IMR-90 (cell line): ENCODE measurements at regions not wholly inside any gene's neighbourhood (a gene's known extent, or its start where the extent isn't known, plus 50 kb on each side); places are given as distances from the start of the nearest gene placed in this dataset.

Source experiments
- ATAC-seq: fragments of 200-7000 bp; cut with Tn5 transposase; 2 replicates; pipeline ENCODE4 v1.9.1; 2020; ENCODE audit warnings: low read depth, mild to moderate bottlenecking, moderate library complexity
- BruUV-seq: library from RNA; stranded (reverse); fragments of 400-500 nt; replicated peaks from 2 replicates; lab custom pipeline; 2021; lab: Mats Ljungman, UMichigan
- CTCF ChIA-PET: fragments of 300-600 bp; formaldehyde crosslinking; extraction: SDS; loops from one replicate; lab custom pipeline; 2021; ENCODE audit warnings: antibody characterized with exemption; lab: Yijun Ruan, JAX
- POLR2A ChIA-PET: fragments of 300-600 bp; sonication (Branson Sonifier 250); formaldehyde crosslinking; loops from one replicate; lab custom pipeline; 2022; ENCODE audit warnings: antibody characterized with exemption; ENCODE audit not compliant: unreplicated experiment; lab: Charles Lee
- DNase-seq: peaks from one replicate; pipeline ENCODE4 v3.0.0; 2013
- H2AFZ ChIP-seq: replicated peaks from 2 replicates; pipeline ENCODE3; 2013; ENCODE audit warnings: low read length, mild to moderate bottlenecking; ENCODE audit not compliant: poor library complexity
- H2AK5ac ChIP-seq: 2 replicates; pipeline ENCODE4 v1.6.1; 2013; ENCODE audit warnings: low read depth, low read length, inconsistent platforms
- H2AK9ac ChIP-seq: replicated peaks from 2 replicates; pipeline ENCODE3; 2013; ENCODE audit warnings: mild to moderate bottlenecking, low read depth, low read length, moderate library complexity; ENCODE audit not compliant: poor library complexity
- H2BK120ac ChIP-seq: 2 replicates; pipeline ENCODE4 v1.6.1; 2013; ENCODE audit warnings: low read depth, low read length, inconsistent platforms
- H2BK15ac ChIP-seq: 3 replicates; pipeline ENCODE4 v1.6.1; 2013; ENCODE audit warnings: low read depth, low read length, inconsistent platforms
- H2BK20ac ChIP-seq: 2 replicates; pipeline ENCODE4 v1.6.1; 2013; ENCODE audit warnings: low read depth, mild to moderate bottlenecking, inconsistent platforms, low read length, moderate library complexity
- H2BK5ac ChIP-seq: 2 replicates; pipeline ENCODE4 v1.6.1; 2013; ENCODE audit warnings: mild to moderate bottlenecking, low read depth, low read length, inconsistent platforms; ENCODE audit not compliant: poor library complexity, severe bottlenecking
- H3K14ac ChIP-seq: replicated peaks from 2 replicates; pipeline ENCODE4 v1.6.1; 2013; ENCODE audit warnings: low read depth, low read length, inconsistent platforms
- H3K18ac ChIP-seq: 2 replicates; pipeline ENCODE4 v1.6.1; 2013; ENCODE audit warnings: low read depth, low read length, control low read depth
- H3K23ac ChIP-seq: 2 replicates; pipeline ENCODE4 v1.6.1; 2013; ENCODE audit warnings: low read depth, low read length, inconsistent platforms
- H3K27ac ChIP-seq: 2 replicates; pipeline ENCODE4 v1.5.1; 2013; ENCODE audit warnings: mild to moderate bottlenecking, control low read depth, low read length; ENCODE audit not compliant: insufficient read depth
- H3K27me3 ChIP-seq: 2 replicates; pipeline ENCODE4 v1.6.1; 2013; ENCODE audit warnings: low read length; ENCODE audit not compliant: control insufficient read depth, insufficient read depth
- H3K36me3 ChIP-seq: 2 replicates; pipeline ENCODE4 v1.6.1; 2013; ENCODE audit warnings: low read length, mixed read lengths; ENCODE audit not compliant: control insufficient read depth, insufficient read depth
- H3K4ac ChIP-seq: 2 replicates; pipeline ENCODE4 v1.6.1; 2013; ENCODE audit warnings: low read depth, low read length, inconsistent platforms
- H3K4me1 ChIP-seq: 2 replicates; pipeline ENCODE4 v1.6.1; 2013; ENCODE audit warnings: low read length, mixed read lengths; ENCODE audit not compliant: control insufficient read depth, insufficient read depth
- H3K4me2 ChIP-seq: 2 replicates; pipeline ENCODE4 v1.6.1; 2013; ENCODE audit warnings: low read depth, mild to moderate bottlenecking, control low read depth, low read length, moderate library complexity
- H3K4me3 ChIP-seq: 2 replicates; pipeline ENCODE4 v1.5.1; 2013; ENCODE audit warnings: low read depth, mild to moderate bottlenecking, control low read depth, low read length, moderate library complexity; ENCODE audit not compliant: insufficient read depth
- H3K56ac ChIP-seq: 2 replicates; pipeline ENCODE4 v1.6.1; 2013; ENCODE audit warnings: low read length, inconsistent platforms; ENCODE audit not compliant: insufficient read depth; ENCODE audit errors: extremely low read depth
- H3K79me1 ChIP-seq, 2 experiments: 2 replicates each; pipeline ENCODE4 v1.6.1; 2013; ENCODE audit warnings: low read length in 2 of 2, inconsistent platforms in 1 of 2, low read depth in 1 of 2
- H3K9ac ChIP-seq: 2 replicates; pipeline ENCODE4 v1.6.1; 2013; ENCODE audit warnings: low read depth, low read length, control low read depth
- H3K9me1 ChIP-seq: 2 replicates; pipeline ENCODE4 v1.6.1; 2013; ENCODE audit warnings: low read length, inconsistent platforms; ENCODE audit not compliant: insufficient read depth
- H3K9me3 ChIP-seq: 2 replicates; pipeline ENCODE4 v1.6.1; 2013; ENCODE audit warnings: low read length; ENCODE audit not compliant: control insufficient read depth, insufficient read depth
- H4K20me1 ChIP-seq: 2 replicates; pipeline ENCODE4 v1.6.1; 2013; ENCODE audit warnings: low read length, inconsistent platforms; ENCODE audit not compliant: insufficient read depth
- H4K5ac ChIP-seq: 2 replicates; pipeline ENCODE4 v1.6.1; 2013; ENCODE audit warnings: mild to moderate bottlenecking, low read depth, low read length, control low read depth
- H4K8ac ChIP-seq, 2 experiments: 2 replicates each; pipeline ENCODE4 v1.6.1; 2013; ENCODE audit warnings: low read depth in 2 of 2, low read length in 2 of 2, control low read depth in 1 of 2, inconsistent platforms in 1 of 2
- H4K91ac ChIP-seq: 2 replicates; pipeline ENCODE4 v1.6.1; 2013; ENCODE audit warnings: low read depth, low read length, inconsistent platforms; ENCODE audit not compliant: insufficient read depth
- CEBPB ChIP-seq: IDR thresholded peaks from 2 replicates; pipeline ENCODE4 v1.6.1; 2012; ENCODE audit warnings: low read depth, low read length, improper control_type of control experiment
- MAFK ChIP-seq: IDR thresholded peaks from 2 replicates; pipeline ENCODE4 v1.6.1; 2012; ENCODE audit warnings: low read depth, low read length, improper control_type of control experiment
- MAZ ChIP-seq: IDR thresholded peaks from 2 replicates; pipeline ENCODE4 v1.6.1; 2012; ENCODE audit warnings: low read depth, mild to moderate bottlenecking, low read length, improper control_type of control experiment, moderate library complexity, borderline replicate concordance
- NFE2L2 ChIP-seq: fragments of 150-350 bp; IDR thresholded peaks from 2 replicates; pipeline ENCODE4 v1.6.1; 2016; ENCODE audit warnings: low read depth, mild to moderate bottlenecking, low read length
- RAD21 ChIP-seq: IDR thresholded peaks from 2 replicates; pipeline ENCODE4 v1.6.1; 2012; ENCODE audit warnings: low read length, improper control_type of control experiment
- WGBS, 2 experiments: methylation state at CpG; one replicate each; pipeline versions ENCODE4 v1.1.5 to v1.1.7; 2013; ENCODE audit warnings: missing lambda C conversion rate in 2 of 2; ENCODE audit not compliant: insufficient read length in 1 of 2; ENCODE audit errors: extremely low coverage in 2 of 2; 5-methylcytosine and 5-hydroxymethylcytosine counted together
- dilution Hi-C: fragments of 300-500 bp; cut with HindIII; formaldehyde crosslinking; loops from one replicate; pipeline ENCODE4 v1.14.3; 2018; ENCODE audit warnings: low sequenced_read_pairs; ENCODE audit not compliant: unreplicated experiment
- in situ Hi-C: fragments of 300-500 bp; cut with MboI; formaldehyde crosslinking; loops from 3 replicates; pipeline ENCODE4 v1.14.3; 2019; ENCODE audit warnings: low sequenced_read_pairs, inconsistent platforms, mixed read lengths
- intact Hi-C: fragments of 100-400 bp; cut with micrococcal nuclease; formaldehyde crosslinking; loops from 2 replicates; pipeline ENCODE4 v1.10.0; 2022
- TF ChIP-seq, protein P1 (sequence below): conservative IDR thresholded peaks from 2 replicates; pipeline ENCODE4 v1.5.1; 2012; ENCODE audit warnings: mild to moderate bottlenecking, low read depth, low read length, improper control_type of control experiment
- TF ChIP-seq, protein P2 (sequence below): fragments of 150-350 bp; IDR thresholded peaks from 2 replicates; pipeline ENCODE4 v1.6.1; 2016; ENCODE audit warnings: low read depth, mild to moderate bottlenecking, low read length, moderate library complexity, borderline replicate concordance

GRCh38 chr2:147782141-147782930, 62.5 kb upstream of the ACVR2A start:
- WGBS, 2 experiments = no CpG with 5 or more reads among the region's 4 CpGs
- Histone ChIP-seq H3K79me1 (no peaks in the 10 kb centered on the region), H3K4me2 (0 out of 2 replicates have a peak overlapping the region, but pooled peaks have one; percentile 45), H3K9ac (no peak overlapping the region), H2AK9ac (no peak overlapping the region), H2AFZ (no peak overlapping the region), H3K4me1 (no peaks in the 10 kb centered on the region), H3K56ac (no peak overlapping the region), H3K14ac (no peak overlapping the region), H3K27me3 (no peaks in the 10 kb centered on the region), H3K9me3 (no peaks in the 10 kb centered on the region), H3K4me3 (no peak overlapping the region), H4K20me1 (no peaks in the 10 kb centered on the region), H2AK5ac (no peak overlapping the region), H3K9me1 (no peaks in the 10 kb centered on the region), H3K4ac (no peak overlapping the region), H2BK5ac (no peak overlapping the region), H3K36me3 (no peaks in the 10 kb centered on the region), H4K5ac (no peak overlapping the region), H4K91ac (no peak overlapping the region), H2BK15ac (no peak overlapping the region), H2BK20ac (no peak overlapping the region), H4K8ac (no peak overlapping the region), H2BK120ac (no peak overlapping the region), H3K27ac (no peak overlapping the region; the same call in 1 of the 2 replicates), H3K18ac (no peak overlapping the region), H3K23ac (no peak overlapping the region)
- TF ChIP-seq MAZ (no peak), MAFK (no peak), RAD21 (no peak), NFE2L2 (no peak), CEBPB (no peak)
- TF ChIP-seq, protein P1, sequence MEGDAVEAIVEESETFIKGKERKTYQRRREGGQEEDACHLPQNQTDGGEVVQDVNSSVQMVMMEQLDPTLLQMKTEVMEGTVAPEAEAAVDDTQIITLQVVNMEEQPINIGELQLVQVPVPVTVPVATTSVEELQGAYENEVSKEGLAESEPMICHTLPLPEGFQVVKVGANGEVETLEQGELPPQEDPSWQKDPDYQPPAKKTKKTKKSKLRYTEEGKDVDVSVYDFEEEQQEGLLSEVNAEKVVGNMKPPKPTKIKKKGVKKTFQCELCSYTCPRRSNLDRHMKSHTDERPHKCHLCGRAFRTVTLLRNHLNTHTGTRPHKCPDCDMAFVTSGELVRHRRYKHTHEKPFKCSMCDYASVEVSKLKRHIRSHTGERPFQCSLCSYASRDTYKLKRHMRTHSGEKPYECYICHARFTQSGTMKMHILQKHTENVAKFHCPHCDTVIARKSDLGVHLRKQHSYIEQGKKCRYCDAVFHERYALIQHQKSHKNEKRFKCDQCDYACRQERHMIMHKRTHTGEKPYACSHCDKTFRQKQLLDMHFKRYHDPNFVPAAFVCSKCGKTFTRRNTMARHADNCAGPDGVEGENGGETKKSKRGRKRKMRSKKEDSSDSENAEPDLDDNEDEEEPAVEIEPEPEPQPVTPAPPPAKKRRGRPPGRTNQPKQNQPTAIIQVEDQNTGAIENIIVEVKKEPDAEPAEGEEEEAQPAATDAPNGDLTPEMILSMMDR = no peak
- TF ChIP-seq, protein P2, sequence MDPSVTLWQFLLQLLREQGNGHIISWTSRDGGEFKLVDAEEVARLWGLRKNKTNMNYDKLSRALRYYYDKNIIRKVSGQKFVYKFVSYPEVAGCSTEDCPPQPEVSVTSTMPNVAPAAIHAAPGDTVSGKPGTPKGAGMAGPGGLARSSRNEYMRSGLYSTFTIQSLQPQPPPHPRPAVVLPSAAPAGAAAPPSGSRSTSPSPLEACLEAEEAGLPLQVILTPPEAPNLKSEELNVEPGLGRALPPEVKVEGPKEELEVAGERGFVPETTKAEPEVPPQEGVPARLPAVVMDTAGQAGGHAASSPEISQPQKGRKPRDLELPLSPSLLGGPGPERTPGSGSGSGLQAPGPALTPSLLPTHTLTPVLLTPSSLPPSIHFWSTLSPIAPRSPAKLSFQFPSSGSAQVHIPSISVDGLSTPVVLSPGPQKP = no peak
- dilution Hi-C loops = no loop called here
- BruUV-seq = no TSS peak
- ATAC-seq = peak; percentile 76
- CTCF ChIA-PET = no interaction called here
- POLR2A ChIA-PET = no interaction called here
- DNase-seq = peak; percentile 80
- intact Hi-C loops = no loop called here
- in situ Hi-C loops = no loop called here
